KMS-11 (cell line): ENCODE measurements at regions not wholly inside any gene's neighbourhood (a gene's known extent, or its start where the extent isn't known, plus 50 kb on each side); places are given as distances from the start of the nearest gene placed in this dataset.

Experiments used
- H2AFZ ChIP-seq: fragments of 200-600 bp; sonication (generic); 2 replicates; pipeline ENCODE4 v1.6.1; 2016; ENCODE audit warnings: antibody characterized with exemption, mixed run types, low read depth
- H3K27ac ChIP-seq: fragments of 200-600 bp; sonication (generic); 2 replicates; pipeline ENCODE4 v1.6.1; 2016; ENCODE audit warnings: mild to moderate bottlenecking, mixed run types
- H3K27me3 ChIP-seq: fragments of 200-600 bp; sonication (generic); 2 replicates; pipeline ENCODE4 v1.6.1; 2017; ENCODE audit warnings: mild to moderate bottlenecking, low read depth, mixed run types, moderate library complexity; ENCODE audit not compliant: insufficient read depth
- H3K36me3 ChIP-seq: fragments of 200-600 bp; sonication (generic); 2 replicates; pipeline ENCODE4 v1.6.1; 2017; ENCODE audit warnings: mild to moderate bottlenecking, mixed run types; ENCODE audit not compliant: insufficient read depth
- H3K4me1 ChIP-seq: fragments of 200-600 bp; sonication (generic); 2 replicates; pipeline ENCODE4 v1.6.1; 2016; ENCODE audit warnings: mild to moderate bottlenecking, low read depth, mixed run types; ENCODE audit not compliant: poor library complexity, severe bottlenecking
- H3K4me2 ChIP-seq: fragments of 200-600 bp; sonication (generic); 2 replicates; pipeline ENCODE4 v1.7.0; 2016; ENCODE audit warnings: mild to moderate bottlenecking, mixed run types
- H3K4me3 ChIP-seq: fragments of 200-600 bp; sonication (generic); IDR thresholded peaks from 2 replicates; pipeline ENCODE4 v1.6.1; 2017; ENCODE audit warnings: low read depth, low read length, mixed read lengths; ENCODE audit not compliant: insufficient read depth
- H3K79me2 ChIP-seq: fragments of 200-600 bp; sonication (generic); 2 replicates; pipeline ENCODE4 v1.6.1; 2016; ENCODE audit warnings: low read depth, mixed run types; ENCODE audit not compliant: insufficient read depth
- H3K9ac ChIP-seq: fragments of 200-600 bp; sonication (generic); 2 replicates; pipeline ENCODE4 v1.6.1; 2016; ENCODE audit warnings: mild to moderate bottlenecking, mixed run types
- H4K20me1 ChIP-seq: fragments of 200-600 bp; sonication (generic); 2 replicates; pipeline ENCODE4 v1.6.1; 2016; ENCODE audit warnings: mild to moderate bottlenecking, mixed run types; ENCODE audit not compliant: insufficient read depth
- TF ChIP-seq, protein P1 (sequence below): fragments of 200-600 bp; sonication (generic); conservative IDR thresholded peaks from 2 replicates; pipeline ENCODE4 v1.6.1; 2017; ENCODE audit warnings: low read depth, mild to moderate bottlenecking, antibody characterized with exemption, low read length, moderate library complexity, mixed read lengths

DNA sequence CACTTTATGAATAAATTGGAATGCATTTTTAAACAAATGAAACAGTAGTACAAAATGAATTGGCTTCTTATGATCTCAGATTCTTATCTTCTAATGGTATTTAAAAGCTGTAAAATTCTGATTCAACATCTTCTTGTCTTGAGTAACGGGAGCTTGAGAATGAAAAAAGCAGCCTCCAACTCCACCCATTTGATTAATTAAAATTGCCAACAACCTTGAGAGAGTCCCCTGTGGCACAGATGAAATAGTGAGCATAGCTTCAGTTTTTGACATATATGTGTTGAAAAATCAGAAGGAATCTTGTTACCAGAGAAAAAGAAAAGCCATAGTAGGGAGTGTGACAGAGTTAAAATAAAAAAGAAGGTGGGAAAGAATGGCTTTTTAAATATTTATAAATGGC is 1426.1 kb upstream of the CDH8 start:
- H3K4me2 ChIP-seq: no peak overlapping the region
- H3K27ac ChIP-seq: no peak overlapping the region
- no peak overlapping the region for H3K4me3 ChIP-seq
- TF ChIP-seq, protein P1, sequence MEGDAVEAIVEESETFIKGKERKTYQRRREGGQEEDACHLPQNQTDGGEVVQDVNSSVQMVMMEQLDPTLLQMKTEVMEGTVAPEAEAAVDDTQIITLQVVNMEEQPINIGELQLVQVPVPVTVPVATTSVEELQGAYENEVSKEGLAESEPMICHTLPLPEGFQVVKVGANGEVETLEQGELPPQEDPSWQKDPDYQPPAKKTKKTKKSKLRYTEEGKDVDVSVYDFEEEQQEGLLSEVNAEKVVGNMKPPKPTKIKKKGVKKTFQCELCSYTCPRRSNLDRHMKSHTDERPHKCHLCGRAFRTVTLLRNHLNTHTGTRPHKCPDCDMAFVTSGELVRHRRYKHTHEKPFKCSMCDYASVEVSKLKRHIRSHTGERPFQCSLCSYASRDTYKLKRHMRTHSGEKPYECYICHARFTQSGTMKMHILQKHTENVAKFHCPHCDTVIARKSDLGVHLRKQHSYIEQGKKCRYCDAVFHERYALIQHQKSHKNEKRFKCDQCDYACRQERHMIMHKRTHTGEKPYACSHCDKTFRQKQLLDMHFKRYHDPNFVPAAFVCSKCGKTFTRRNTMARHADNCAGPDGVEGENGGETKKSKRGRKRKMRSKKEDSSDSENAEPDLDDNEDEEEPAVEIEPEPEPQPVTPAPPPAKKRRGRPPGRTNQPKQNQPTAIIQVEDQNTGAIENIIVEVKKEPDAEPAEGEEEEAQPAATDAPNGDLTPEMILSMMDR: no peak
- H3K9ac ChIP-seq: no peak overlapping the region
- H2AFZ ChIP-seq: no peak overlapping the region
- no peaks in the 10 kb centered on the region for H3K4me1 ChIP-seq
- no peaks in the 10 kb centered on the region for H3K36me3 ChIP-seq
- H3K27me3 ChIP-seq: no peaks in the 10 kb centered on the region
- no peaks in the 10 kb centered on the region for H3K79me2 ChIP-seq
- H4K20me1 ChIP-seq: no peaks in the 10 kb centered on the region

DNA sequence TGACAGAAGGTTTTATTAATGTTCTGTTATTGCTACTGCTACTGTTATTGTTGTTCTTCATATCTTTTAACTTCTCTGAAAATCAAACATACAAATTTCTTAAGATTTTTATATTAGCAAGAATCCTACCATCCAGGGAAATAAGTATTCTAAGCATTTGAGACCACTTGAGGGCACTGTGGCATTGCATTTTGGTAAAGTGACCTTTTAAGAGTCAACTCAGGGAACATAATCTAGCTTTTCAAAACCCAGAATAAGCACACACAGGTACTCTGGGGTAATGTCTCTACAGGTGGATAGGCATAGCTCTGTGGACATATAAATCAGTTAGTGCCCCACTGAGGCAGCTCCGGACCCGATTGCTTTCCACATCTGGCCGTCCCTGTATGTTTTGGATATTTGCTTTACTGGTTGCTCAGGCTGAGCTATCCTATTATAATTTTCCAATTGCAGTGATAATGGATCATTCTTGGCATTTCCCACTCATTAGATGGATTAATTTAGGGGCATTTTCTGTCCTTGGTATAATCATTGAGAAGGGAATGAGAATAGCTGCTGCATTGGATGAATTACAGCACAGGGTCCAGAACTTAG is 1425.1 kb upstream of the CDH8 start:
- no peak overlapping the region for H3K27ac ChIP-seq
- H3K4me2 ChIP-seq: no peak overlapping the region
- H3K36me3 ChIP-seq: no peaks in the 10 kb centered on the region
- no peaks in the 10 kb centered on the region for H3K27me3 ChIP-seq
- H3K9ac ChIP-seq: no peak overlapping the region
- H3K4me1 ChIP-seq: no peaks in the 10 kb centered on the region
- no peak overlapping the region for H3K4me3 ChIP-seq
- no peak overlapping the region for H2AFZ ChIP-seq
- no peaks in the 10 kb centered on the region for H3K79me2 ChIP-seq
- TF ChIP-seq, protein P1: peak; percentile 47
- H4K20me1 ChIP-seq: no peaks in the 10 kb centered on the region

DNA sequence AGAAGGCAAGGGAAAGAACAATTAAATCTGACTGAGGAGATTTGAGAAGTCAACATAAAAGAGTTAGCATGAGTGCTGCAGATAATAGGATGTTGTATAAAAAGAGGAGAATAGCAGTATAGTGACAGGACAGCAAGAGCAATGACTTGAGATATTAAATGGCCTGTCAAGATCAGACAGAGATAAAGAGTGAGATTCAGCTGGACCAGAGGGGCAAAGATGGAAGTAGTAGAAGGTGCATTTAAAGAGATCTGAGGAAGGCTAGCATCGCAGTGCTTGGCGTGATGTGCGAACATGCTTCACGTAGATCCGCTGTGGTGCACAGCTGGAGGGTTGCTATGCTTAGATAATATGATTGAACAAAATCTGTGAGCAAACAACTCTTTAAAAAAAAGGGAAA is 1422.6 kb upstream of the CDH8 start:
- H3K4me3 ChIP-seq: no peak overlapping the region
- H4K20me1 ChIP-seq: no peaks in the 10 kb centered on the region
- H3K4me1 ChIP-seq: no peaks in the 10 kb centered on the region
- H3K79me2 ChIP-seq: no peaks in the 10 kb centered on the region
- H3K27ac ChIP-seq: no peak overlapping the region
- H3K36me3 ChIP-seq: no peaks in the 10 kb centered on the region
- H3K4me2 ChIP-seq: no peak overlapping the region
- no peak overlapping the region for H3K9ac ChIP-seq
- TF ChIP-seq, protein P1: no peak
- no peak overlapping the region for H2AFZ ChIP-seq
- no peaks in the 10 kb centered on the region for H3K27me3 ChIP-seq

DNA sequence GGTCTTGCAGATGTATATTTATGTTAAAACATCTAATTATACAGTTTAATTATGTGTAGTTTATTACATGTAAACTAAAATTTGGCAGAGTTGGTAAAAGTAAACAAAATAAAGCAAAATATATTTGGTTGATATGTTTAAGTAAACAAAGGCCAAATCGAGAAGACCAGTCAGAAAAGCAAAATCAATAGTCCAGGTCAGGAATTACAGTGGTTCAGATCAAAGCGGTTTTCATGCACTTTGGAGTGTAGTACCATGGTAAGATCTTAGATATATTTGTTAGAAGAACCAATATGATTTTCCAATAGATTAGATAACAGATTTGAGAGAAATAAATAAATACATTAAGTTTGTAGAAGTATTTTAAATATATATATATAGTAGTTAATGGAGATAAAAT is 1421.6 kb upstream of the CDH8 start:
- Histone ChIP-seq H3K36me3 (no peaks in the 10 kb centered on the region), H3K4me2 (no peak overlapping the region), H3K4me1 (no peaks in the 10 kb centered on the region), H4K20me1 (no peaks in the 10 kb centered on the region), H3K4me3 (no peak overlapping the region), H3K27ac (no peak overlapping the region), H3K9ac (no peak overlapping the region), H3K27me3 (no peaks in the 10 kb centered on the region), H3K79me2 (no peaks in the 10 kb centered on the region), H2AFZ (no peak overlapping the region)
- TF ChIP-seq, protein P1: no peak
